CD4-positive, alpha-beta T cell treated with Interleukin-21 for 1 hour (primary cell): ENCODE measurements at regions not wholly inside any gene's neighbourhood (a gene's known extent, or its start where the extent isn't known, plus 50 kb on each side); places are given as distances from the start of the nearest gene placed in this dataset.

Source experiments
- DNase-seq: peaks from one replicate; pipeline ENCODE4 v3.0.0-alpha.2; 2020

DNA sequence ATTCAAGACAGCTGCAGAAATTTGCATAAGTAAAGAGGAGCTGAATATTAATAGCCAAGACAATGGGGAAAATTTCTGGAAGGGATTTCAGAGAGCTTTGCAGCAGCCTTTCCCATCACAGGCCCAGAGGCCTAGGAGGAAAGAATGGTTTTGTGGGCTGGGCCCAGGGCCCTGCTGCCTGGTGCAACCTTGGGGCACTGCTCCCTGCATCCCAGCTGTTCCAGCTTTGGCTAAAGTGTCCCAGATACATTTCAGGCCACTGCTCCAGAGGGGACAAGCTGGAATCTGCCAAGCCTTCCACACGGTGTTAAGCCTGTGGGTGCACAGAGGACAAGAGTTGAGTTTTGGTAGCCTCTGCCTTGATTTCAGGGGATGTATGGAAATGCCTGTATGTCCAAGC, 185.6 kb upstream of the SFRP2 start:
- no peak for DNase-seq

DNA sequence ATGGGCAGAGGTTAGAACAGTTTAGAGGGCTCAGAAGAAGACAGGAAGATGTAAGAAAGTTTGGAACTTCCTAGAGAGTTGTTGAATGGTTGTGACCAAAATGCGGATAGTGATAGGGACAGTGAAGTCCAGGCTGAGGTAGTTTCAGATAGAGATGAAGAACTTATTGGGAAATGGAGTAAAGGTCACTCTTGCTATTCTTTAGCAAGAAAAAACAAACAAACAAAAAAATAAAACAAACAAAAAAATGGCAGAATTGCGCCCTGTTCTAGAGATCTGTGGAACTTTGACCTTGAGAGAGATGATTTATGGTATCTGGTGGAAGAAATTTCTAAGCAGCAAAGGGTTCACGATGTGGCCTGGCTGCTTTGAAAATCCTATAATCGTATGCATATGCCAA, 185.1 kb upstream of the SFRP2 start:
- DNase-seq = no peak

DNA sequence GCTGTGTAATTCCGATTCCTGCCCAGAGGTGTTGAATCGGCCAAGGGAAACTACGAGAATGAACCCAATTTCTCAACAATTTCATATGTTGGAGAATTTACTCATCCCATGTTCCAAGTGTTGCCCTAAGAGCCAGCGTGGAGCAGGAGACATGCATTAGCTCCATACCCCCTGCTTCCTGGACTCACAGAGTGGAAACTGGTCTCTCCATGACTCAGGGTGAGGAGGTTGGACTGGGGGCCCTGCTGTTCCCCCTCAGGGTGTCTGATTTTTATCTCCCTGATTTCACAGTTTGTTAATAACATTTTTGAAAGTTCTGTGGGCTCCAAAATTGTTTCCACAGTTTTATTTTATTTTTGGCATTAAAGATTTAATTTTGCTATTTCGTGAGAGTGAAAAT, 183.0 kb upstream of the SFRP2 start:
- no peak for DNase-seq

DNA sequence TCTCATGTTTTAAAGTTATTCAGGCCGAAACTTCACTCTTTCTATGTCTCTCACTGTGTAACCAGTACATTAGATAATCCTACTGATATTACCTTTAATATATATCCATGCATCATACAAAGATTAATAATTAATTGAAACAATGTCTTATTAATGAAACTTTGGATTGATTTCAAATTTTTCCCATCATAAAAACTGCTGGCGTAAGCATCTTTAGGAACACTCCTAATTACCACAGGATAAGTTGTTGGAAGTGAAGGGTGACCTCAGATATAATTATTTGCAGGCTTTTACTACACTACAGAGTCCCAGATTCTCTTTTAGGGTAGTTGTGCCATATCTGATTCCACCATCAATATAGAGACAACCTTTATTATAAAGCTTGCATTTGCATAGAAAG, 181.3 kb upstream of the SFRP2 start:
- DNase-seq = no peak

DNA sequence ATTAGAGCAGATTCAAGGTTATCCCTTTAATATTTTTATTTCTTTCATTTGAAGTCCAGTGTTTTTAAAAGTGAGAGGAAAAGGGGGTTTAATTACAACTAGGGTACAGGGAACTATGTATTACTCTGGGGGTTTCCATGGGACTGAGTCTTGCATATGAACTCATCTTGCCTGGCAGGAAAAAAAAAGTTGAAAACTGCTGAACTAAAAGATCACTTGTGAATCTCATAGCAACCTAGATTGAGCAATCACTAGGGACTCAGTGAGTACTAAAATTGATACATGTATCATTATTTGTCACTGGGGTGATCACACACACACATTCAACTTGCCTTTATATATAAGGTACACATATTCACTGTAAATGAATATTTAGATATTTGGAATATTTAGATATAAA, 180.7 kb upstream of the SFRP2 start:
- DNase-seq = no peak

DNA sequence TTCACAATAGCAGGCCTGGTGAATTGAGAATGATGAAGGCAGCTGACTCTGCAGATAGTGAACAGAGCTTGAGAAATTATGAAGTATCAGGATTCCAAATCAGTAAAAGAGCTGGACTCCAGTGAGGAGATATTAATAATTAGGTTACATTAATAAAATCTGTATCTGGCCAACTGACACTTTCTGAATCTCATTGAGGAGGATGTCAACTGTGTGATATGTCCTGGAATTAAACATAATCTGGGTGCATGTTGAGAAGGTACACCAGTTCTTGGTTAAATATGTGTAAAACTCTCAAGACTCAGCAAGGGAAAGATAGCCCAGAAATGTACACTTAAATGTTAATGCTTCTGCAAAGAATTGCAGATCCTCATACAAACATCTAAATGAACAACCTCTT, 177.8 kb upstream of the SFRP2 start:
- DNase-seq = no peak

DNA sequence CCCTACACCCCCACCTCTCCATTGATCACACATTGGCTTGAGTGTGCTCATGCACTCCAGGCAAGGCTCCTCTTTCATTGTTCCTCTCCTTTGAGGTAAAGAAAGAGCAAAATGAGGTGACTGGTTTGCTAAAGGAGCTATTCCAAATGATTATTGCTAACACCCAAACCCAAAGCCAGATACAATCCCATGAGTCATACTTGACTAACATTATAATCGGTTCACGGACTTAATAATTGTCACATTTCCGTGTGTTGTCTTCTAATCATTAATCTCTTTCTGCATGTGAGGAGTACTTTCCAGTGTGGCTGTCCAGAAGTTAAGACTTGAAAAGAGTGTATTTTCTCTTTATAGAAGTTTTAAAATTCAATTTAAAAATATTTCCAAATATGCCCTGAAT, 174.3 kb upstream of the SFRP2 start:
- DNase-seq = no peak

DNA sequence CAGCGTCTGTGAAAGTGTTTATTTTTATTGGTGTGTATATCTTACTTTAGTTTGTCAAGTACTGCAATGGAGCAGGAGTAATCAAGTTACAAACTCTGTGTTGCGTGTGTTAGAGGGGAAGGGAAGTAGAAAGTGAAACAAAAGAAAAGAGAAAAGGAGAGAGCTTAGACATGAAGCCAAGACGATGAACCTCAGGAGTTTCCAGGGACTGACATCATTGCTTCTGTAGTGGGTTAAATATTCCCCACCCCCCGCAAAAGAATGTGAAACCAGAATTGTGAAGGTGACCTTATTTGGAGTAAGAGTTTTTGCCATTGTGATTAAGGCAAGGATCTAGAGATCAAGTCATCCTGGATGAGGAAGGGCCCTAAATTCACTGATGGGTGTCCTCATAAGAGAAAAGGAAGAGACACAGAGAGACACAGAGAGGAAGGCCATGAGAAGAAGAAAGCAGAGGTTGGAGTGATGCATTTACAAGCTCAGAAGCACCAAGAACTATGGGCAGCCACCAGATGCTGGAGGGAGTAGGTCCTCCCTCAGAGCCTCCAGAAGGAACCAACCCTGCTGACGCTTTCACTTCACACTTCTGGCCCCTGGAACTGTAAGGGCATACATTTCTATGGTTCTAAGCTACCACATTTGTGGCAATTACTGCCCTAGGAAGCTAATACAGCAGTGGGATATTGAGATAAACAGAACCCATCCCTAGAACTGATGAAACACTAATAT, 173.6 kb upstream of the SFRP2 start:
- DNase-seq = peak; percentile 14

DNA sequence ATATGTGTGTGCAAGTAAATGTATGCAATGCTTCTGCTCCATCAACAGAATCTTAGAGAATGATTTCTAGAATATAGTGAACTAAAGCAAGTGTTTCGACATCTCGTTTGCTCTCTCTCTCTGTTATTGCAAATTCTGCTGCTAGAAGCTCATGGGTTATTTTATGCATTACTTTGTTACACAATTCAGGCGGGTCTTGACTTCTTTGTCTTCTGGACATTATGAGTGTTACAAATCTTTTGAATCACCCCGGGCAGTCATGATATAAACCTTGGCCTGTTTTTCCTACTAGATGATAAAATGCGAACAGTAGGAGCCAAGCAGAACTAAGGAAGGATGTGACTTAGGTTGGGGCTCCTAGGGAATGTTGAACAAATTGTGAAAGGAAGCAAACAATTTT, 166.4 kb upstream of the SFRP2 start:
- DNase-seq = no peak

DNA sequence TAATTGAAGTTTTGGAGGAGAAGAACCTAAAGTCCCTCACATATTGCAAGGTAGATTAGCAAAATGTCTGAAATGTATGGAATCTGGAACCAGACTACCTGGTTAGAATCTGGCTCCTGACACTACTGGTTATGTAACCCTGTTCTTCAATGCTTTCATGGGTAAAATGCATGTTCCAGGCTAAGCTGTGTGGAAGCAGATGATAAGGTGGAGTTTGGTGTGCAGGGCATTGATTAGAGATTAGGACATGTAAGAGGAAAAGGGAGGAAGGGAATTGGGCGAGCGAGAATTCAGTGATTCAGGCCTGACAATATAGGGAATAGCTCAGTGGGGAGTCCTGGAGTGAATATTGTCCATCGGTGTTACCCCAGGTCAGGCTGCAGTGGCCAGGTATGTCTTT, 165.8 kb upstream of the SFRP2 start:
- no peak for DNase-seq

DNA sequence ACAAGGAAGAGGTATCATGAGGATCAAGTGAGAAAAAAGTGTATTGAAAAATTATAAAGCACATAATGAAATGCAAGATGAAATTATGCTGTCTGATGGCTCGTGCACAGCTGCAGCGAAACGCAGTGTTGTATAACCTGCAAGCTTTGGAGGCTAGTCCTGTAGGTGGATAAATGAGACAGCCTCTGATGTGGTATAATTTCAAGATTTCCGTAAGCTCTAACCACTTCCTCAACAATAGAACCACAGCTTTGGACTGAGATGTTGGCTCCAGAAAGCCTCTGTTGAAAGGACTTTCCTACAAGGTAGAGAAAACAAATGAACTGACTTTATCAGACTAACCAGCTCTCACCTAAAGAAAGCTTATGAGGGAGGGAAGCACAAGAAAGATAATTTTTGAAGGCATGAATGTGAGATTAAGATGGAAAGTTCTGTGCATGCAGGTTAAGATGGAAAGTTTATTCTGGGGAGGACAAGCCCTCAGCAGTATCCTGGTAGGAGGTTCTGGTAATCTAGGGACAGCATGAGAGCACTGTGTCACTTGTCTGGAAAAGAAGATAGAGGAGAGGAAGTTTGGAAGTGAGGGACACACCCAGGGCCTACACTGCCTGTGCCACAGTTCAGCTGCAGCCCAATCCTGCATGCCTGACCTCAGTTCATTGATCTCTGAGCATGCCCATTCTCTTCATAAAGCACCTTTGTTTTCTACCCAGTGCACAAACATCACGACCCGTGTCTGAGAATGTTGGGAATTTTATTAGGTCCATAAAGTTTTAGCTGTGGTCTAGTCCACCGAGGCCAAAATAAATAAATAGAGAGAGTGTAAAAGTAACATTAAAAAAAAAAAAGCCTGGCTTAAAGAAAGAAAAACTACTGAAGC, 161.5 kb upstream of the SFRP2 start:
- peak; percentile 27 for DNase-seq

DNA sequence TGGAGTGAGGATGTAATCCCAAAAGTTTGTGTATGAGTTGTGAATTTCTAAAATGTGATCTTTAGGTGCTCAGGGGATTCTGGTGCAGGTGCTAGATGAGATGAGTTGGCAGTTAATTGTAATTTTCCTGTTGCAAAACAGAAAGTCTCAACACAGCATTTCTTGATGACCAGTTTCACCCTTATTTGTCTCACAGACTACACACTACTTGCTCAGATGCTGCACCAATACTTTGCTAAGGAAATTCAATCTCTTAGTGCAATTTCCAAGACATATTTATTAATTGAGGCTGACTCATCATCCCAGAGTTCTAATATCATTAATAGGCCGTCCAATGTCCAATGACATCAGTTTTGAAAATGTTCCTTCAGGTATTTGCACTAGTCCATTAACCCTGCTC, 159.2 kb upstream of the SFRP2 start:
- DNase-seq = no peak

DNA sequence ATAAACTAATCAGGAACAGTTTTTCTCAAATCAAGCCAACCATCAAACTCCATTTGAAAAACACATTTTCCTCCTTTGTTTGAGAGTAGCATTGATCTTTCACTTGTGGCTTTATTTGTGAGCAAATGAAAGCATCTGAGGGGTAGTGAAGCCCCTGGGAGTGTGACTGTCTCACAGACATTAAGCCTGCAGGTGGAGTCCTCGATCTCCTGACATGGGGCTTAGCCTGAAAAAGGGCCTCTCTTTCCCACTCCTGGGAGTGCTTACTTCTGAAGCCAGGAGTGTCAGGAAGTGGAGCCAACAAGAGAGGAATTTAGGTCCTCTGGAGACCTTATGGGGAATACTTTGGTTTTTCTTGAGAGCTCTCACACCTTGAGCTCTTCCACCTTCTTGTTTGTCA, 158.2 kb upstream of the SFRP2 start:
- no peak for DNase-seq

DNA sequence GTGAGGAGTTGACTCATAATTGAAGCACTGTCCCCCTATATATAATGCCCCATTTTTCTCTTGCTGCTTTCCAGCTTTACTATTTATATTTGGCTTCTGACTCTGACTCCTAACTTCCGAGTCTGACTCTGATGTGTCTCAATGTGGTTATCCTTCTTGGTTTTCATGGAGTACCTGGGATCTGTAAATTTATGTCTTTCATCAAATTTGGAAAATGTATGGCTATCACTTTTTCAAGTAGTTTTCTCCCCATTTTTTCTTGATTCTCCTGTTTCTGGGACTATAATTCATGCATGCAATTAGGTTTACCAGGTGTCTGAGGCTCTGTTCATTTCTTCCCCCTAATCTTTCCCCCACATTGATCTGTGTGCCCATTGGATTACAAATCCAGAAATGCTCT, 156.8 kb upstream of the SFRP2 start:
- DNase-seq = no peak

DNA sequence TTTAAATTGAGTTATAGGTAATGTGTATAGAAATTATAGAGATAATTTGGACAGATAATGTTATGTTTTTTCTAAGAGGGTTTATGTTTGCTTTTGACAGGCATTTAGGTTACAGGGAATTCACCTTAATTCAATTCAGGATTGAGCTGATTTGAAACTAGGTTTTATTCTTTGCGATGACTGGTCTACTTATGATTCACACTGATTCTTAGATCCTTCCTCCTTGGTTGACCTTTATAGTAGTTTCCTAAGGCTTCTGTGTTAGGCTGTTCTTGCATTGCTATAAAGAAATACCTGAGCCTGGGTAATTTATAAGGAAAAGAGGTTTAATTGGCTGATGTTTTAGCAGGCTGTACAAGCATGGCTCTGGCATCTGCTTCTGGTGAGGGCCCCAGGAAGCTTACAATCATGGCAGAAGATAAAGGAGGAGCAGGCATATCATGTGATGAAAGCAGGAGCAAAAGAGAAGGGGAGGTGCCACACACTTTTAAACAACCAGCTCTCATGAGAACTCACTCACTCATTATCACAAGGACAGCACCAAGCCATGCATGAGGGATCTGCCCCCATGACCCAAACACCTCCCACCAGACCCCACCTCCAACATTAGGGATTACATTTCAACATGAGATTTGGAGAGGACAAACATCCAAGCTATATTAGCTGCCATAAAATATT, 155.0 kb upstream of the SFRP2 start:
- no peak for DNase-seq

DNA sequence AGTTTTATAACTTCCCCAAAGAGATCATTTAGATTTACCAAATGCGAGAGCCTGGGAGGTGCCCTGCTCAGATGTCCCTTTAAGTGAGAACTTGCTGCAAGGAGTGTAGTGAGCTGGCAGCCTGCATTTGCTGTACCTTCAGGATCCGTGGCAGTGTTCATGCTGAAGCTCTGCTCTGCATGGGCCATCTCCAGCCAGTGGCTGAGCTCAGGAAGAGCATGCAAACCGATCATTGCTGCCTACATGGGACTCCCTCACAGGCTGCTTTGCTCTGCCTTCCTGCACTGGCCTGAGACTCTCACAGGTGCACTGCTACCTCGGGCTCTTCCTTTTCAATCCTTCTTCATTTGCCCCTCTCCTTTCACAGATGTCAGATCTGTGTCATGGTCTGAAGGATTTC, 152.0 kb upstream of the SFRP2 start:
- DNase-seq = no peak

DNA sequence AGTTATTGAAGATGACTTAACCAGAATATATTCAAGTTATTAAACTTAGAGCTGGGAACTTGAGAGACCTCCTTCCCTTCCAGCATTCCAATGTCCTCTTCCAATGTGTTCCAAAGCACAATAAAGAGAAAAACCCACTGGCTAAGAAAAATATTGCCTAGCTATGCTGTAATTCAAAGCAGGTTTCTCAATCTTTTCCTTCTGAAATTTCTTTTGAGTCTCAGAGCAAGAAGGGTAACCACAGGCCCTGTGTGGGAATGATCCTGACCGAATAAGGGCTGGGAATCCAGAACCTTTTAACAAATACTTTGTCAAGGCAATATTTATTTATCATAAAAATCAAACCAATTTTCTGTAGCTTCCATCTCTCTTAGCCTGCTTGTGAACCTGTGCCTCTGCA, 150.7 kb upstream of the SFRP2 start:
- DNase-seq = no peak

DNA sequence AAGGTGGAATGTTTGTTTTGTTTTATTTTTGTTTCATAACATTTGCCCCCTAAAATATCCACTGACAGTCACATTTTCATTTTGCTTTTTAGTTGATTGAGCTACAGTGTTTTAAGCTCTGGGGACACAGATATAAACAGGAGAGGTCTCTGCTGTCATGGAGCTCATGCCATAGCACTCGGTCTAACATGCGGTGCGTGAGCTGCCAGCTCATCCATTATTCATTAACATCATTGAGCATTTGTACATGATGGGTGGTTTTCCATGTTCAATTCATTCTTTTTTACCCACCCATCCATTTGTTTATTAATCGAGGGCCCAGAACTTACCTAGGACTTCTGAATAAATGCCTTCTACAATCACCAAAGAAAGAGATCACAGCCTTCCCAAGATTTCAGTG, 150.1 kb upstream of the SFRP2 start:
- no peak for DNase-seq

DNA sequence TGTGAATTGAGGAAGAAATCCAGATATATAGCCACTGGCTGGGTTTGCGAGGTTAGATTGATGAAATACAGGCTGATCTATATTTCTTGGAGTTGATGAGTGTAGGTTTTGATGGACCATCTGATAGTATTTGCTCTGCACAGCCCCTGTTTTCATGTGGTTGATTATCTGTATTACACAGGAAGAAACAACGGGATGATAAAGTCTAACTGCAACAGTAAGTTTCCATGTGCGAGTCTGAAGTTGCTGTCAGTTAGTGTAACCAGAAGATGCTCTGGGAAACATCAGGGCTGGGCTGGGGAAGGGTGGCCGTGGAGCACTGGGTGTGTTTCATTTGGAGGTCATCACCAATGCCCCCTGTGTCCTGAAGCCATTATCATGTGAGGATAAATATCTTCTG, 148.4 kb upstream of the SFRP2 start:
- DNase-seq = no peak

DNA sequence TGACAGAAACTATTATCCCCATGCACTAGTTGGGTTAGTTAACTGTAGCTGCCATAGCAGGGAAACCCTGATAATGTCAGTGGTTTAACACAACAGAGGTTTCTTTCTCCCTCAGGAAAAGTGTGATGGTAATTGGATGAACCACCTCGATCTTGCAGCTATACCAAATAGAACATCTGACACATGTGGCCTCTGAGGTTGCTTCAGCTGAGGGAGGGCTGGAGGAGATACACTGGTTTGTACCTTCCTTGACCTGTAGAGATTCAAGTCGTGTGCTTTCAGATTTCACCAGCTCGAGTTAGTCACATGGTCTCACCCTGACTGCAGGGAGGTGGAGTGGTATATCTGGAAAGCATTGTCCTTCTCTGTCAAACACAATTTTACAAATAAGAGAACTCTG, 147.2 kb upstream of the SFRP2 start:
- no peak for DNase-seq

DNA sequence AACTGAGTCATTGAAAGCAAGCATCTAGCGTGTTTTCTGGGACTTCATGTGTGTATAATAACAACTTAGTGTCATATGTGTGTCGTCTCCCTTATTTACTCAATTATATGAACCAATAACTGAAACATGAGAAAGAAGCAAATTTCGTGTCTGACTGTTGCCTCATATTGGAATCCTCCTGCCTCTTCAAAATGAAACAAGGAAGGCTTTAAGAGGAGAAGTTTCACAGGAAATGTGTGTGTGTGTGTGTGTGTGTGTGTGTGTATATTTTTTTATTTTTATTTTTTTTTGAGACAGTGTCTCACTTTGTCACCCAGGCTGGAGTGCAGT, 145.8 kb upstream of the SFRP2 start:
- no peak for DNase-seq

DNA sequence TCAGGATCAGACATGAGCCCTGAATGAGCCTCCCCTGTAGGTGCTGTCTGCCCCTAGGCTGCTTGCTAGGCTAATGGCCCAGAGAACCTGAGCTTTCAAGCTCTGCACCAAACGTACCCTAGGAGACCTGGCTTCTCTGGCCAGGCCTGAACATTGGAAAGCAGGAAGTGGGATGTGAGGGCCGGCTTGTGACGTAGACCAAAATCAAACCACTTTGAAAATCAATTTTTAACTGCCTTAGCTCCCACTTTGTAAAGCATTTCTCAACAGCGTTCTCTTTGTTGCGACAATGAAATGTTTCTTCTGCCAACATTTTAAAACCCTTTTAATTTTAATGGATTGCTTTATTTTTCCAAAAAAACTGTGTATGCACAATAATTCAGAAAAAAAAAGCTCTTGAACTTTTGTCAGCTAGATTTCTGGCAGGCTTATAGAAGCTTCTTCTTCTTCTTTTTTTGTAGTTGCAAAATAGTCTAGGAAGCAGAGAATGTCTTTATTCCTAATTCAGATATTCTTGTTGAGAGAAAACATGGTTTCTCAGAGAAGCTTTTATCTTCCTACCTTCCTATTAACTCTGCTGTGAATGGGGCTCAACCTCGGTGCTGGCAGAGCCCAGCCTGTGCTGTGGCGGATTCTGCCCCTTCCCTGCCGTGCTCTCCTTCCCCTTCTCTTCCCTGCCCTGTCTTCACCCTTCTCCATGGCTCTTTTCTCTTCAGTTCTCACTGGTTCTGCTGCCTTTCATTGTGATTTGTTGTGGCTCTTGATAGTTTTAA, 145.2 kb upstream of the SFRP2 start:
- no peak for DNase-seq

DNA sequence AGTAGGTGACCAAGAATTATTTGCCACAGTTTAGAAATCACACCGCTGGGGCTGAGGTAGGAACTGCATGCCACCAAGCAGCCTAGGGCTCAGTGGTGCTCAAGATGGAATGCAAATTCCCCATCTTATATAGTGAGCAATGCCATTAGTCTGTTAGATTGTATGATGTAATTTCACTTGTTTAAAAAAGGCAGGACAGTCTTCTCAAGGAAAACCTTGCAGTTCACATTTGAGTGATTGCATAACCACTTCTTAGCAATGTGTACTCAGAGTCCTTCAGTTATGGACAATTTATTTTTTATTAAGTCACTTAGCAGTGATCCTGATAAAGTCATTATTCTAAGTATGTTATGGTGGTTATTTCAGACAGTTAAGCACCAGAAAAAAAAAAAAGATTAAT, 142.9 kb upstream of the SFRP2 start:
- no peak for DNase-seq
